GM18951 (cell line): ENCODE measurements at regions not wholly inside any gene's neighbourhood (a gene's known extent, or its start where the extent isn't known, plus 50 kb on each side); places are given as distances from the start of the nearest gene placed in this dataset.

Source experiments
- POLR2A ChIP-seq: IDR thresholded peaks from 4 replicates; pipeline ENCODE4 v1.6.1; 2011; ENCODE audit warnings: mild to moderate bottlenecking; ENCODE audit not compliant: insufficient read length, insufficient read depth; ENCODE audit errors: extremely low read depth
- in situ Hi-C: fragments of 300-500 bp; cut with MboI; formaldehyde crosslinking; loops from one replicate; pipeline ENCODE4 v1.12.0; 2022; ENCODE audit warnings: low sequenced_read_pairs, mixed read lengths, inconsistent platforms; ENCODE audit not compliant: unreplicated experiment

DNA sequence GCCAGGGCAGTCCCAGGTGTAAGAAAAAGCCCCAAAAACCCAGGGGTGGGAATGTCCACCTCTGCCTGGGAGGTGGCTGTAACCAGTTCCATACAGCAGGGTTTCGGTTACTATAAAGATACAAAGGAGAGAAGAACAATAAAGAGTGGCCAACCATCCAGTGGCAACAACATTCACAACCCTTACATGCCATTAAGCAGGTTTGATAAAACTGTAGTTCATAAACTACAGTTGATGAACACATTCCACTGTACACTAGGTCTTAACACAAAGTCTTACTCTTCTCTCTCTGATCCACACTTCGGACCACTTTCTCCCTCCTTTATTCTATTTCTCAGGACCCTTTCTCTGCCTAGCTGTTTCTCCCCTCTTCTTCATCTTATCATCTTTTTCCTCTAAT lies 152.0 kb downstream of the TLE3 start:
- TF ChIP-seq POLR2A: no peak
- in situ Hi-C loops: no loop called here

DNA sequence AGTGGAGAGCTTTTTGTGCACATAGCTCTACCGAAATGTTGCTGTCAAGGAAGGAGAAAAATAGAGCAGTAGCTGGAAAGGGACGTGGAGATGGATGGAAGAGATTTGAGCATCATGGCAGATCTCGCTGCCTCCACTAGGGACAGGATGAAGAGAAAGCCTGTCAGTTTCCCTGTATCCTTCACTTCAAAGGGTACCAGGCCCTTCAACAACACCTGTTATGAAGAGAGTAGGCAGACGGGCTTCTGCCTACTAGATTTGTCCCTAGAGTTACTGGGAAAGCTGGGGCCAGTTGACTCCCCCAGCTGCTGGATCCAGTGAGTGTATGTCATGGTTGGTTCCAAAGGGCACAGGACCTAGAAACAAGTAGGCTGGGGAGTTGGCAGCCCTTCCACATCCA lies 150.8 kb downstream of the TLE3 start:
- no peak for TF ChIP-seq POLR2A
- in situ Hi-C loops: no loop called here

DNA sequence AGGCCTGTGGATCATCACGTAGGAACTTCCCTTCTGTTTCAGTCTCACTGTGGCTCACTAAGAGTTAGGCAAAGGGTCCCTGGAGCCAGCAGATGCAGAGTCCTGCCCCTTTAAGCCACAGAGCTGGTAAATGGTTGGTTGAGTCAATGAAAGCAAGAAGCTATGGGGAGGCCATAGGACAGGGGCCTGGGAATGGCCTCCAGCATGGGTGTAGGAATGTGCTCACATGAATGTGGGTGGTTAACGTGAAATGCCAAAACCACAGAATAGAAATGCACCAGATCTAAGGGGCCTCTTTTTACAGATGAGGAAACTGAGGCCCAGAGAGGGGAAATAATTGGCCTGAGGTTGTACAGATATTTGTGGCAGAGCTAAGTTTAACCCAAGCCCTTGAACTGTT lies 150.3 kb downstream of the TLE3 start:
- TF ChIP-seq POLR2A: no peak
- in situ Hi-C loops: no loop called here

DNA sequence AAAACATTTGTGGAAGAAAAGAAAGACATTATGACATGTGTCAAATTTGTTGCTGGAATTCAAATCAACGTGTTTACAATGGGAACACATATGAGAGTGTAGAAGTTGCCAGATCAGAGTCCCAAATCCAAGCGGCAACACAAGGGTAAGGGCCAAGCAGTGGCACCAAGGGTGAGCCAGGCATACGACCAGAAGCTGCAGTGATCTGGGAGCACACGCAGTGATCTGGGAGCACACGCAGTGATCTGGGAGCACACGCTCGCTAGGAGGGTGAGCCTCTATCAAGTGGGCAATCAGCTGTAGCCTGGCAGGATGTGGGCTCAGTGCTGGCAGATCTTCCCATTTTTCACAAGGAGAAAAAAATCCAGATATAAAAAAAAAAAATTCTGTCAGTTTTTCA lies 148.2 kb downstream of the TLE3 start:
- no peak for TF ChIP-seq POLR2A
- in situ Hi-C loops: no loop called here

DNA sequence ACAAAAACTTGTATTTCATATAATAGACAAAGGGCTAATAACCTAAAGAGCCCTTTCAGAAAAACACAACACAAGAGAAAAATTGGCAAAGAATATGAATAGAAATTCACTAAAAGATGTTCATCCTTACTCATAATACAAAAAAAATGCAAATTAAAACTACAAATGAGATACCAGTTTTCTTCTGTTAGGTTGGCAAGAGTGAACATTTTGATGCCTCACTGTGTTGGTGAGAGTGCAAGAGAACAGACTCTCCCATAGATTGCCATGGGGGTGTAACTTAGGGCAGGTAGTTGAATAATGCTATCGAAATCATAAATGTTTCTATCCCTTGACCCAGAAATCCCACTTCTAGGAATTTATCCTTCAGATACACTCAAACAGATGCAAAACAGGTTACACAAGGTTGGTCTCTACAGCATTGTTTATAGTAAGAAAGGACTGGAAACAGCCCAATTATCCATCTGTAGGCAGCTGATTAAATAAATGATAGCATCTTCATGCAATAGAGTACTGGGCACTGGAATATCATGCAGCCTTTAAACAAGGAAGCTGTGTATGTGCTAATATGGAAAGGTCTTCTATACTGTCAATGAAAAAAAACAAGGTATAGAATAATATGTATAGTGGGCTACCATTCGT lies 146.3 kb downstream of the TLE3 start:
- in situ Hi-C loops: no loop called here
- TF ChIP-seq POLR2A: no peak

DNA sequence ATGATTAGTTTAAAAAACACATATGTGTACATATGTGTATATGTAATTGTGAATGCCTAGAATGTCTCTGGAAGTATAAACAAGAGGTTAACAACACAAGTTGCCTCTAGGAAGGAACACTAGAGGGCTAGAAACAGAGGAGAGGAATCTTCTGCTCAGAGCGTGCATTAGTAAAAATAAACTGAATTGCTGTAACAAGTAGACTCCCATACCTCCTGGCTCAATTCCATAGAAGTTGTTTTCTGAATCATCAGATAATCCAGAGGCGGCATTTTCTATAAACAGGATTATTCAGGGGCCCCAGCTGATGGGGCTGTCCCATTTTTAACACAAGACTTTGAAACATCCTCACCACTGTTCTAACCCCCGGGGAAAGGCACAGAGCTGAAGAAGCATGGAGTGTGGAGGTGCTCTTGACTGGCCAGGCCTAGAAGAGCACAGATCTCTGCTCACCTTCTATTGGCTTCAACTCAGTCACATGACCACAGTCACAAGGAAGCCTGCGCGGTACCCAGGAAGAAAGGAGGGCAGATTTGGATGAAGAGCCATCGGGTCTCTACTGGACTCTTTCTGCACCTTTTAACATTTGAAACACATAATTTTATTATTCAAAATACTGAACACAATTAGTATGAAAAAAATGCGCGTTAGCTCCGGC lies 145.7 kb downstream of the TLE3 start:
- in situ Hi-C loops: no loop called here

DNA sequence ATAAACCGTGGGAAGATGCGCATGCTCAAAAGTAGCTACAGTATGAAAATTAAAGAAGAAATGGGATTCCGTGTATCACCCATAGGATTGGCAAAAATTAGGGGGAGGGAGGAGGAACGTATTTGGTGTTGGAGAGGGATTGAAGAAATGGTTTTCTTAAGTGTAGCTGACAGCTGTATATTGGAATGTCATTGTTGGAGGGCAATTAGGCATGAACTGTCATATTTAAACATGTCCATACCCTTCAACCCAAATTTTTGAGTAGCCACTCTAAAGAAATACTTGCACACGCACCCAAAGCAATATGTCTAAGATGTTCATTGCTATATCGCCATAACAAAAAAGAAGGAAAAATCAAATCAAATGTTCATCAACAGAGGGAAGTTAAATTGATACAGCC lies 144.7 kb downstream of the TLE3 start:
- TF ChIP-seq POLR2A: no peak
- in situ Hi-C loops: no loop called here

More for the DNA sequence above, 145.7 kb downstream of the TLE3 start:
- no peak for TF ChIP-seq POLR2A

DNA sequence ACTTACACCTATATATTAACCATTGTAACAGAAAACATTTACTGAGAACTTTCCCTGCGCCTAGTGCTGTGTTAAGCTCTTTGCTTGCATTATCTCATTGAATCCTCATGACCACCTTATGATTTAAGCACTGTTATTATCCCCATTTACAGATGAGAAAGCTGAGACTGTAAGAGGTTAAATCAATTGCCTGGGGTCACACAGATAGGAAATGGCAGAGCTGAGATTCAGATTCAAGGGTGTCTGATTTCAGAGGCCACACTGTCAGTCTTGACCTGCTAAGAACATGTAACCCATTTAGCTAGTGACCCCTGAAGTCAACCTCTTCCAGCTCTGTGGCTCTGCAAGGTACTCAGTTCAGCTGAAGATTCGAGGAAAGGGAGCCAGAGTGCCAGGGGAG lies 143.9 kb downstream of the TLE3 start:
- in situ Hi-C loops: no loop called here
- TF ChIP-seq POLR2A: no peak

DNA sequence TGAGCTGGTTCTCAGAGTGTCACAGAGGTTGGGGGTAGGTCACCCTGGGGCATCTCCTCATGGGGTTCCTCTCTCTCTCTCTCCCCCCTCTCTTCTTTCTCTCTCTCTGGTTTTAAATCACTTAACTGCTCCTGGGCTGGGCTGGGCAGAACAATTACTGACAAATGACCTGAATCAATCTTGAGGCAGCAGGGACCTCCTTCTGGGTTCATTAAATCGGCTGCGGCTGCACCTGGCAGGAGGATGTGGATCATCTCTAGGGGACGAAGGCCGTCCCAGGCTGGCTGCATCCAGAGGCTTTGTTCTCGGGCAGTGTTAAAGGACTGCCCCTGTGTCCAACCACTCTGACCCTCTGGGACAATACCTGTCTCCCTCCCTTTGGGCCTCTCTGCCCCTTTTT lies 143.1 kb downstream of the TLE3 start:
- in situ Hi-C loops: no loop called here
- TF ChIP-seq POLR2A: no peak

DNA sequence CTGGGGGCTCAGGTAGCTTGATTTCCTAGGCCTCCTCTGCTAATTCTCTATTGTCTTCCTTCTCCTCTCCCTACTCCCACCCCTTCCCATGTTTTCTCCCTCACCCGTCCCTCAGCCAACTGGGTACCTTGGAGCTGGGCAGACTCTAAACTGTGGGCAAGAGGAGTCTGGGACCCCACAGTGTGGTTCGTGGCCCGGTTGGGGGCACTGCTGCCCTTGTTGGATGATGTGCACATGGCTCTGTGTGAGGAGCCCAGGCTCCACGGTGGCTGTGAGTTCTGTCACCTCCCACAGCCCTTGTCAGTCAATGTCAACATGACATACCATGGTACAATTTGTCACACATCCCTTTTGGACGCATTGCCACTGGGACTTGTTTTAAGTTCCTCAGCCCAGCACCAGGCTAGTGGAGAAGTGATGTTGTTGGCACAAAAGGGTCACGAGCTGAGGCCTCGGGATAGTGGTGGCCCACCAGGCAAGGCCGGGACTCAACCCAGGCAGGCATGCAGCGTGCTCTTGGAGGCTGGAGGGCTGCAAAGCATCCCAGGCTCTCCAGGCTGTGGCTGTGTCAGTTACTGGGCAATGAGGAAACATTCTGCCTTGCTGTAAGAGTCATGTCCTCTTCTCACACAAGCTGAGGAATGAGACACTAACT lies 142.3 kb downstream of the TLE3 start:
- in situ Hi-C loops: no loop called here
- TF ChIP-seq POLR2A: no peak

DNA sequence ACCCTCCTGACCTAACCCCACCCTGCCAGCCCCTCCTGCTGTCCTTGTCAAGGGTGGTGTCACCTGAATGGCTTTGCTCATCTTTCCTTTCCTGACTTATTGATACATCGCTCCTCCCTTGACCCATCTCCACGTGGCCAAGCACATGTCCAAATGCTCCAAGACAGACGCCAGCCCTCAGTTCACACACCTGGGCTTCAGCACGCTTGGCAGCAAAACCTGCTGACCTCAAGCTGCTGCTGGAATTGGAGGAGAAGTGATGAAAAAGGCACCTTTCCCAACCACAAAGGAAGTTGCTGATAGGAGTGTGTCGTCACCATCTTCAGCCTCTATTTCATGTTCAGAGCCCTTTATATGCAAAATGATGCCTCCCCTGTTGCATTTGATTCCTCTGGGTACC lies 141.3 kb downstream of the TLE3 start:
- TF ChIP-seq POLR2A: no peak
- in situ Hi-C loops: no loop called here

DNA sequence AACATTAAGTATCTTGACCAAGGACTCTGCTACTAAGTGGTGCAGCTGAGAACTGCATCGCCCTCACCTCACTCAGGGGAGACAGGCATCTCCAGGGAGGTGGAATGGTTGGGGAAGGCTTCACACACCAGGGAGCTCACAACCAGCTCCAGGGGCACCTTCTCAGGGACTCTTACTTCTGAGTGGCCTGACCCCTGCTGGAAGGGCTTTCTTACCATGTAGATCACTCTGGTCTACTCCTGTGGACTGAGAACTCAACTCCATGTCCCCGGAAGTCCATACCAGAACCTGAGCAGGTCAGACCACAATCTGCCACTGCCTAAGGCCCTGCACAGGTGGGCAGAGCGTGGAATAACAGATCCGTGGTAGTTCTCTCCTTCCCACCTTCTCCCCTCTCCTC lies 140.5 kb downstream of the TLE3 start:
- in situ Hi-C loops: no loop called here

DNA sequence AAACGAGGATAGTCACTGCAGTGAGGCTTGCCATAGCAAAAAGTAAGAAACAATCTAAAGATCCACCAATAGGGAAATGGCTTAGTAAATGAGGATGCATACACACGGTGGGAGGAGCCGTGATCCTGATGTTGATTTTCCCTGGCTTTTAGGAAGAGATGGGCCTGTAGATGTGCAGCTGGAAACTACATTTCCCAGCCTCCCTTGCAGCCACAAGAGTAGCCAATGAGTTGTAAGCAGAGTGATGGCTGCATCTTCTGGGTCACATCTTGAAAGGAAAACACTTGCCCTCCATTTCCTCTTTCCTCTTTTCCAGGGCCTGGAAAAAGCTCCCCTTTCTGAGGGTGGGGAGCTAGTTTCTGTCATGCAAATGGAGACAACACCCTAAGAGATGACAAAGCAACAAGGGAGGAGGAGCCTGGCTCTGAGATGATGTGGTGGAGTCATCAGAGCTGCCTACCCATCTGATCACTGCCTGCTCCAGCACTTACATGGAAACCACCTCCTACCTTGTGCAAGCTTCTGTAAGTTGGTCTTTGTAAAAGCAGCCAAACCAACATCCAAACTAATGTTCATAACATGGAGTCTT lies 139.1 kb downstream of the TLE3 start:
- in situ Hi-C loops: no loop called here
- no peak for TF ChIP-seq POLR2A

More for the DNA sequence above, 140.5 kb downstream of the TLE3 start:
- TF ChIP-seq POLR2A: no peak

DNA sequence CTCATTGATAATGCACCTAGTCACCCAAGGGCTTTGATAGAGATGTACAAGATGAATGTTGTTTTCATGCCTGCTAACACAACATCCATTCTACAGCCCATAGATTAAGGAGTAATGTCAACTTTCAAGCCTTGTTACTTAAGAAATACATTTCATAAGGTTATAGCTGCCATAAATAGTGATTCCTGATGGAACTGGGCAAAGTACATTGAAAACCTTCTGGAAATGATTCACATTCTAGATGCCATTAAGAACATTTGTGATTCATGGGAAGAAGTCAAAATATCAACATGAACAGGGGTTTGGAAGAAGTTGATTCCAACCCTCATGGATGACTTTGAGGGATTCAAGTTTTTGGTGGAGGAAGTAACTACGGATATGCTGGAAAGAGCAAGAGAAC lies 135.2 kb downstream of the TLE3 start:
- no peak for TF ChIP-seq POLR2A
- in situ Hi-C loops: no loop called here
